HepG2 (cell line): ENCODE measurements at regions not wholly inside any gene's neighbourhood (a gene's known extent, or its start where the extent isn't known, plus 50 kb on each side); places are given as distances from the start of the nearest gene placed in this dataset.

Experiments used
- CC2D1A ChIP-seq: sonication (generic); formaldehyde crosslinking; IDR thresholded peaks from 2 replicates; pipeline ENCODE4 v1.8.1; 2023; ENCODE audit warnings: mild to moderate bottlenecking, missing genetic modification reagents
- MAFK ChIP-seq, 2 experiments: IDR thresholded peaks in 1 of 2; conservative IDR thresholded peaks in 1 of 2; 2 replicates each; pipeline ENCODE4 v1.6.1; 2011; ENCODE audit warnings: improper control_type of control experiment in 2 of 2, low read length in 2 of 2
- MAX ChIP-seq: IDR thresholded peaks from 2 replicates; pipeline ENCODE4 v1.6.1; 2012; ENCODE audit warnings: inconsistent platforms
- RXRA ChIP-seq: sonication (generic); formaldehyde crosslinking; IDR thresholded peaks from 2 replicates; pipeline ENCODE4 v1.5.1; 2020; ENCODE audit warnings: missing genetic modification reagents
- SMARCE1 ChIP-seq: fragments of 450-650 bp; IDR thresholded peaks from 2 replicates; pipeline ENCODE4 v1.6.1; 2017; ENCODE audit warnings: borderline replicate concordance
- TRIM22 ChIP-seq: fragments of 450-650 bp; IDR thresholded peaks from 2 replicates; pipeline ENCODE4 v1.6.1; 2017
- ZBTB39 ChIP-seq: sonication (generic); formaldehyde crosslinking; IDR thresholded peaks from 2 replicates; pipeline ENCODE4 v1.5.0; 2020; ENCODE audit warnings: missing genetic modification reagents
- ZFP82 ChIP-seq: sonication (generic); formaldehyde crosslinking; IDR thresholded peaks from 2 replicates; pipeline ENCODE4 v1.5.1; 2020; ENCODE audit warnings: mild to moderate bottlenecking, missing genetic modification reagents, borderline replicate concordance
- ZNF569 ChIP-seq: sonication (generic); formaldehyde crosslinking; IDR thresholded peaks from 2 replicates; pipeline ENCODE4 v1.5.0; 2020; ENCODE audit warnings: mild to moderate bottlenecking, missing genetic modification reagents, moderate library complexity, borderline replicate concordance
- ZNF574 ChIP-seq: sonication (generic); formaldehyde crosslinking; IDR thresholded peaks from 2 replicates; pipeline ENCODE4 v1.4.0; 2020; ENCODE audit warnings: missing genetic modification reagents
- ZNF724P ChIP-seq: sonication (generic); formaldehyde crosslinking; IDR thresholded peaks from 2 replicates; pipeline ENCODE4 v1.8.0; 2022; ENCODE audit warnings: missing genetic modification reagents, borderline replicate concordance
- TF ChIP-seq, protein P1 (sequence below): sonication (generic); formaldehyde crosslinking; IDR thresholded peaks from 2 replicates; pipeline ENCODE4 v1.8.1; 2022; ENCODE audit warnings: low read depth, mild to moderate bottlenecking, missing genetic modification reagents
- TF ChIP-seq, protein P2 (sequence below): sonication (generic); formaldehyde crosslinking; IDR thresholded peaks from 2 replicates; pipeline ENCODE4 v1.4.0; 2020; ENCODE audit warnings: missing genetic modification reagents, borderline replicate concordance
- TF ChIP-seq, protein P3 (sequence below): sonication (generic); formaldehyde crosslinking; IDR thresholded peaks from 2 replicates; pipeline ENCODE4 v1.5.0; 2020; ENCODE audit warnings: mild to moderate bottlenecking, missing genetic modification reagents, moderate library complexity

DNA sequence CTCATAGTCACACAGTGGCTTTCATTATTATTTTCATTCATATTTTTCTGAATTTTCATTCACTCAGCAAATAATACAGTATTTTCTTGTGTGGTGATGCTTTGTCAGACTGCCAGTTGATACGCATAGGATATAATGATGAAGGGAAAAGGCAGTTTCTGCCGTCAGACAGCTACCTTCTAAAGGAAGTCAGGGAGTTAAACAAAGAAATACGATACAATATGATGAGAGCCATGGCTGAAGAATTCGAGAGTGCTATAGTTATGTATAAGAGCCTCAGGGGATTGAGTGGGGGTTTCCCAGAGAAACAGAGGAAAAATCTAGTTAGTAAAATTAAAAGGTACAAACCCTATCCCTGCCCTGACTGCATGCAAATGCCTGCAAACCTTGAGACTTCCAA is 479.1 kb downstream of the OLFM4 start:
- TF ChIP-seq, protein P1, sequence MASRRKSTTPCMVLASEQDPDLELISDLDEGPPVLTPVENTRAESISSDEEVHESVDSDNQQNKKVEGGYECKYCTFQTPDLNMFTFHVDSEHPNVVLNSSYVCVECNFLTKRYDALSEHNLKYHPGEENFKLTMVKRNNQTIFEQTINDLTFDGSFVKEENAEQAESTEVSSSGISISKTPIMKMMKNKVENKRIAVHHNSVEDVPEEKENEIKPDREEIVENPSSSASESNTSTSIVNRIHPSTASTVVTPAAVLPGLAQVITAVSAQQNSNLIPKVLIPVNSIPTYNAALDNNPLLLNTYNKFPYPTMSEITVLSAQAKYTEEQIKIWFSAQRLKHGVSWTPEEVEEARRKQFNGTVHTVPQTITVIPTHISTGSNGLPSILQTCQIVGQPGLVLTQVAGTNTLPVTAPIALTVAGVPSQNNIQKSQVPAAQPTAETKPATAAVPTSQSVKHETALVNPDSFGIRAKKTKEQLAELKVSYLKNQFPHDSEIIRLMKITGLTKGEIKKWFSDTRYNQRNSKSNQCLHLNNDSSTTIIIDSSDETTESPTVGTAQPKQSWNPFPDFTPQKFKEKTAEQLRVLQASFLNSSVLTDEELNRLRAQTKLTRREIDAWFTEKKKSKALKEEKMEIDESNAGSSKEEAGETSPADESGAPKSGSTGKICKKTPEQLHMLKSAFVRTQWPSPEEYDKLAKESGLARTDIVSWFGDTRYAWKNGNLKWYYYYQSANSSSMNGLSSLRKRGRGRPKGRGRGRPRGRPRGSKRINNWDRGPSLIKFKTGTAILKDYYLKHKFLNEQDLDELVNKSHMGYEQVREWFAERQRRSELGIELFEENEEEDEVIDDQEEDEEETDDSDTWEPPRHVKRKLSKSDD (CRISPR knock-in tag), result no peak
- TF ChIP-seq, protein P2, sequence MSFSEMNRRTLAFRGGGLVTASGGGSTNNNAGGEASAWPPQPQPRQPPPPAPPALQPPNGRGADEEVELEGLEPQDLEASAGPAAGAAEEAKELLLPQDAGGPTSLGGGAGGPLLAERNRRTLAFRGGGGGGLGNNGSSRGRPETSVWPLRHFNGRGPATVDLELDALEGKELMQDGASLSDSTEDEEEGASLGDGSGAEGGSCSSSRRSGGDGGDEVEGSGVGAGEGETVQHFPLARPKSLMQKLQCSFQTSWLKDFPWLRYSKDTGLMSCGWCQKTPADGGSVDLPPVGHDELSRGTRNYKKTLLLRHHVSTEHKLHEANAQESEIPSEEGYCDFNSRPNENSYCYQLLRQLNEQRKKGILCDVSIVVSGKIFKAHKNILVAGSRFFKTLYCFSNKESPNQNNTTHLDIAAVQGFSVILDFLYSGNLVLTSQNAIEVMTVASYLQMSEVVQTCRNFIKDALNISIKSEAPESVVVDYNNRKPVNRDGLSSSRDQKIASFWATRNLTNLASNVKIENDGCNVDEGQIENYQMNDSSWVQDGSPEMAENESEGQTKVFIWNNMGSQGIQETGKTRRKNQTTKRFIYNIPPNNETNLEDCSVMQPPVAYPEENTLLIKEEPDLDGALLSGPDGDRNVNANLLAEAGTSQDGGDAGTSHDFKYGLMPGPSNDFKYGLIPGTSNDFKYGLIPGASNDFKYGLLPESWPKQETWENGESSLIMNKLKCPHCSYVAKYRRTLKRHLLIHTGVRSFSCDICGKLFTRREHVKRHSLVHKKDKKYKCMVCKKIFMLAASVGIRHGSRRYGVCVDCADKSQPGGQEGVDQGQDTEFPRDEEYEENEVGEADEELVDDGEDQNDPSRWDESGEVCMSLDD (CRISPR knock-in tag), result no peak
- TF ChIP-seq TRIM22 (no peak), ZFP82 (no peak), SMARCE1 (no peak), ZNF569 (CRISPR knock-in tag) (no peak), ZNF574 (no peak), MAX (no peak), ZBTB39 (no peak), ZNF724P (CRISPR knock-in tag) (no peak), RXRA (CRISPR knock-in tag) (no peak), CC2D1A (no peak), MAFK (conservative IDR thresholded peaks at IDR 0.05 in 1 of 2, IDR thresholded peaks at IDR 0.05 in 1 of 2; ENCODE audit: low read length in 2 of 2) (no peak)
- TF ChIP-seq, protein P3, sequence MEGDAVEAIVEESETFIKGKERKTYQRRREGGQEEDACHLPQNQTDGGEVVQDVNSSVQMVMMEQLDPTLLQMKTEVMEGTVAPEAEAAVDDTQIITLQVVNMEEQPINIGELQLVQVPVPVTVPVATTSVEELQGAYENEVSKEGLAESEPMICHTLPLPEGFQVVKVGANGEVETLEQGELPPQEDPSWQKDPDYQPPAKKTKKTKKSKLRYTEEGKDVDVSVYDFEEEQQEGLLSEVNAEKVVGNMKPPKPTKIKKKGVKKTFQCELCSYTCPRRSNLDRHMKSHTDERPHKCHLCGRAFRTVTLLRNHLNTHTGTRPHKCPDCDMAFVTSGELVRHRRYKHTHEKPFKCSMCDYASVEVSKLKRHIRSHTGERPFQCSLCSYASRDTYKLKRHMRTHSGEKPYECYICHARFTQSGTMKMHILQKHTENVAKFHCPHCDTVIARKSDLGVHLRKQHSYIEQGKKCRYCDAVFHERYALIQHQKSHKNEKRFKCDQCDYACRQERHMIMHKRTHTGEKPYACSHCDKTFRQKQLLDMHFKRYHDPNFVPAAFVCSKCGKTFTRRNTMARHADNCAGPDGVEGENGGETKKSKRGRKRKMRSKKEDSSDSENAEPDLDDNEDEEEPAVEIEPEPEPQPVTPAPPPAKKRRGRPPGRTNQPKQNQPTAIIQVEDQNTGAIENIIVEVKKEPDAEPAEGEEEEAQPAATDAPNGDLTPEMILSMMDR, result no peak
